Calu3 (cell line): ENCODE measurements at regions not wholly inside any gene's neighbourhood (a gene's known extent, or its start where the extent isn't known, plus 50 kb on each side); places are given as distances from the start of the nearest gene placed in this dataset.

Experiments
- BruUV-seq: library from RNA; stranded (reverse); fragments of 400-500 nt; replicated peaks from 2 replicates; lab custom pipeline; 2021; lab: Mats Ljungman, UMichigan
- CTCF ChIA-PET: fragments of 300-600 bp; sonication (Branson Sonifier 250); formaldehyde crosslinking; loops from one replicate; lab custom pipeline; 2022; ENCODE audit warnings: antibody characterized with exemption; lab: Charles Lee
- DNase-seq: peaks from one replicate; pipeline ENCODE4 v3.0.0; 2022
- H3K27ac Mint-ChIP-seq: one replicate; pipeline ENCODE4 v1.8.0; 2022; ENCODE audit warnings: mixed read lengths; ENCODE audit not compliant: unreplicated experiment
- H3K27me3 Mint-ChIP-seq: one replicate; pipeline ENCODE4 v1.8.0; 2022; ENCODE audit warnings: mixed read lengths; ENCODE audit not compliant: unreplicated experiment
- H3K36me3 Mint-ChIP-seq: one replicate; pipeline ENCODE4 v1.8.0; 2022; ENCODE audit warnings: mild to moderate bottlenecking, moderate library complexity, mixed read lengths; ENCODE audit not compliant: insufficient read depth, unreplicated experiment
- H3K4me1 Mint-ChIP-seq: one replicate; pipeline ENCODE4 v1.8.0; 2022; ENCODE audit warnings: mild to moderate bottlenecking, low read depth, mixed read lengths; ENCODE audit not compliant: unreplicated experiment
- H3K4me3 Mint-ChIP-seq: one replicate; pipeline ENCODE4 v1.8.0; 2022; ENCODE audit warnings: mild to moderate bottlenecking, low read depth, moderate library complexity, mixed read lengths; ENCODE audit not compliant: unreplicated experiment
- H3K9me3 Mint-ChIP-seq: one replicate; pipeline ENCODE4 v1.8.0; 2022; ENCODE audit warnings: low read depth, mixed read lengths; ENCODE audit not compliant: unreplicated experiment
- intact Hi-C: fragments of 100-400 bp; cut with micrococcal nuclease; formaldehyde crosslinking; loops from one replicate; pipeline ENCODE4 v1.10.0; 2022; ENCODE audit not compliant: unreplicated experiment
- TF ChIP-seq, protein P1 (sequence below): fragments of 200-600 bp; IDR thresholded peaks from one replicate; pipeline ENCODE4 v1.8.0; 2022; ENCODE audit warnings: antibody characterized with exemption; ENCODE audit not compliant: unreplicated experiment

DNA sequence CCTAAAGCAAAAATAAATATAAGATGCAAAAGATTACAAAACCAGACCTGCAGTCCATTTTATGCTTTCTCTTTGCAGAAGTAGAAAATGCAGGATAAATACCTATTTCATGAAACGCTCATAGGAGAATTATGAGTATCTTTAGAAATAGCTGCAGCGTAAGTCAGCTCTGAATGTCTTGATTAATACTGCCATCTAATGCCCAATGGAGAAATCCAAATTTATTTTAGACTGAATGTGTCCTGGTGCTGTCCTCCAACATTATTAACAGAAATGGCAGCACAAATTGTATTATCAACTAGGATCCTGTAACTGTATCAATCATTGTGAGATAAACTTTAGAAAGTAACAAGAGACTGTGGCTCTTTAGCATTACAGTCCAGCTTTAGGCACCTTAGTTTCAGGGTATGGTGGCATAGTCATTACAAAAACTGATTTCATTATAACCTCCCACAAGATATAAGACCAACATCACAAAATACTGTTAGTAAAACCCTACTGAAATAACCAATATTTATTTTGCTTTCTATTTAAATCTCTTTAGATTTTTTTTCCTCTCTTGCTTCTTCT, 162.1 kb upstream of the MIR17HG start:
- TF ChIP-seq, protein P1, sequence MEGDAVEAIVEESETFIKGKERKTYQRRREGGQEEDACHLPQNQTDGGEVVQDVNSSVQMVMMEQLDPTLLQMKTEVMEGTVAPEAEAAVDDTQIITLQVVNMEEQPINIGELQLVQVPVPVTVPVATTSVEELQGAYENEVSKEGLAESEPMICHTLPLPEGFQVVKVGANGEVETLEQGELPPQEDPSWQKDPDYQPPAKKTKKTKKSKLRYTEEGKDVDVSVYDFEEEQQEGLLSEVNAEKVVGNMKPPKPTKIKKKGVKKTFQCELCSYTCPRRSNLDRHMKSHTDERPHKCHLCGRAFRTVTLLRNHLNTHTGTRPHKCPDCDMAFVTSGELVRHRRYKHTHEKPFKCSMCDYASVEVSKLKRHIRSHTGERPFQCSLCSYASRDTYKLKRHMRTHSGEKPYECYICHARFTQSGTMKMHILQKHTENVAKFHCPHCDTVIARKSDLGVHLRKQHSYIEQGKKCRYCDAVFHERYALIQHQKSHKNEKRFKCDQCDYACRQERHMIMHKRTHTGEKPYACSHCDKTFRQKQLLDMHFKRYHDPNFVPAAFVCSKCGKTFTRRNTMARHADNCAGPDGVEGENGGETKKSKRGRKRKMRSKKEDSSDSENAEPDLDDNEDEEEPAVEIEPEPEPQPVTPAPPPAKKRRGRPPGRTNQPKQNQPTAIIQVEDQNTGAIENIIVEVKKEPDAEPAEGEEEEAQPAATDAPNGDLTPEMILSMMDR = no peak
- no TSS peak for BruUV-seq
- intact Hi-C loops = loop anchor here (1.0 to 10.0 kb wide), 2 partner anchors 51 to 111 kb away; no protein-coding TSS in a partner anchor
- Mint-ChIP-seq H3K9me3 (no peaks in the 10 kb centered on the region), H3K27me3 (no peaks in the 10 kb centered on the region), H3K4me1 (no peaks in the 10 kb centered on the region), H3K4me3 (no peak overlapping the region), H3K36me3 (no peaks in the 10 kb centered on the region), H3K27ac (no peak overlapping the region)
- CTCF ChIA-PET = interaction anchor here (0.6 to 3.0 kb wide), 3 partner anchors 23 to 107 kb away, joined by 3 to 13 read pairs (median 6); no protein-coding TSS in a partner anchor
- DNase-seq = no peak

DNA sequence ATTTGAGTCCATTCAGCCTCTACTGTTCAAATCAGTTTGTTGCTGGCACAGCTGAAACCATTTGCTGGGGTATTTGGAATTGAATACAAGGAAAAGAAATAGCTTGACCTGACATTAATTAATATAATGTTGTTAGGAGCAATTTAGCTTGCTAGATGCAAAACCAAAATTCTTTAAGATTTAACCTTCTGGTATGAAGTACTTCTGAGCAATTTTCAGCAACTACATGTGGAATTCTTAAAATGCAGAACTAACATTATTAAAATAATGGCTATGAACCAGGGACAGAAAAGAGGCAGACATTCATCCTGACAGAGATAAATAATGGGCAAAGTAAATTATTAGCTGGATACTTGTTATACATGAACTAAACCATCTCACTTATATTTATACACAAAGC, 160.0 kb upstream of the MIR17HG start:
- H3K4me1 Mint-ChIP-seq = no peaks in the 10 kb centered on the region
- DNase-seq = no peak
- TF ChIP-seq, protein P1 = no peak
- CTCF ChIA-PET = no interaction called here
- no peaks in the 10 kb centered on the region for H3K9me3 Mint-ChIP-seq
- no peak overlapping the region for H3K27ac Mint-ChIP-seq
- H3K4me3 Mint-ChIP-seq = no peak overlapping the region
- intact Hi-C loops = loop anchor here (10.0 kb wide), 1 partner anchor 113 kb away; no protein-coding TSS in a partner anchor
- no peaks in the 10 kb centered on the region for H3K36me3 Mint-ChIP-seq
- BruUV-seq = no TSS peak
- H3K27me3 Mint-ChIP-seq = no peaks in the 10 kb centered on the region

DNA sequence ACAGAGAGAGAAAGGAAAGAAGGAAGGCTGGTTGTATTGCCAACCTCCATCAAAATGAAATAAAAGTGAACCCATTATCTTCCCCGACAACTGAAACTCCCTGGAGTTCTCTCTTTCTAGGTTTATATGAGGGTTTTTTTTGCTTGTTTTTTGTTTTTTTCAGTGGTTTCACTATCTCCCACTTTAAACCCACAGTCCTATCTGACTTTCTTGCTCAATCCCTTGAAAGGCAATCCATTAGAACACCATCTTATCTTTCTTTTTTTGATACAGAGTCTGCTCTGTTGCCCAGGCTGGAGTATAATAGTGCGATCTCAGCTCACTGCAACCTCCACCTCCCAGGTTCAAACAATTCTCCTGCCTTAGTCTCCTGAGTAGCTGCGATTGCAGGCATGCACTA, 158.0 kb upstream of the MIR17HG start:
- CTCF ChIA-PET = no interaction called here
- Mint-ChIP-seq H3K27ac (no peak overlapping the region), H3K4me3 (no peak overlapping the region), H3K4me1 (no peaks in the 10 kb centered on the region), H3K36me3 (no peaks in the 10 kb centered on the region), H3K27me3 (no peaks in the 10 kb centered on the region), H3K9me3 (no peaks in the 10 kb centered on the region)
- DNase-seq = no peak
- TF ChIP-seq, protein P1 = no peak
- BruUV-seq = no TSS peak
- intact Hi-C loops = loop anchor here (10.0 kb wide), 1 partner anchor 115 kb away; no protein-coding TSS in a partner anchor

DNA sequence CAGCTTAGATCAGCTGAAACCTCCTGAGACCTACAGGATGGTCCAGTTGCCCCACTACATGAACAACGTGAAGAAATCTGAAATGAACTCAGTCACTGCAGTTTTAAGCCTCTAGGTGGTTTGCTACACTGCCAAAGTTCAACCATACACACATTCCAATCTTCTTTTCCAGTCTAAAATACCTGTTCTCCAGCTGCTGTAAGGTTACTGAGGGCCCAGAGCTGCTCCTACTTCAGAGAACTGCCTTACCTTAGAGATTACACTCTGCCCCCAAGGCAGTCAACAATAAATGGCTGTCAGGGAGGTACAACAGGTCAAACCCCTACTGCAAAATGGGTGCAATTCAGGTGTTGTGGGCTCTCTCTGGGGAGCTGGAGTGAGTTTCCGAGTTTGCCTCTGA, 154.1 kb upstream of the MIR17HG start:
- intact Hi-C loops = no loop called here
- BruUV-seq = no TSS peak

More for the DNA sequence above, 154.1 kb upstream of the MIR17HG start:
- DNase-seq = no peak
- Mint-ChIP-seq H3K4me1 (no peaks in the 10 kb centered on the region), H3K9me3 (no peaks in the 10 kb centered on the region), H3K36me3 (no peaks in the 10 kb centered on the region), H3K27me3 (no peaks in the 10 kb centered on the region), H3K4me3 (no peak overlapping the region), H3K27ac (no peak overlapping the region)
- CTCF ChIA-PET = interaction anchor here (0.7 kb wide), 1 partner anchor 55 kb away, joined by 3 read pairs; no protein-coding TSS in a partner anchor
- TF ChIP-seq, protein P1 = no peak
